ENCODE measurements at regions not wholly inside any gene's neighbourhood (a gene's known extent, or its start where the extent isn't known, plus 50 kb on each side); places are given as distances from the start of the nearest gene placed in this dataset.

- DNase-seq (ENCODE audit: low read depth in 3 of 3), result no peak
Observed at GRCh38 chr5:165083394-165083793, 1578.0 kb downstream of the MAT2B start.

DNA sequence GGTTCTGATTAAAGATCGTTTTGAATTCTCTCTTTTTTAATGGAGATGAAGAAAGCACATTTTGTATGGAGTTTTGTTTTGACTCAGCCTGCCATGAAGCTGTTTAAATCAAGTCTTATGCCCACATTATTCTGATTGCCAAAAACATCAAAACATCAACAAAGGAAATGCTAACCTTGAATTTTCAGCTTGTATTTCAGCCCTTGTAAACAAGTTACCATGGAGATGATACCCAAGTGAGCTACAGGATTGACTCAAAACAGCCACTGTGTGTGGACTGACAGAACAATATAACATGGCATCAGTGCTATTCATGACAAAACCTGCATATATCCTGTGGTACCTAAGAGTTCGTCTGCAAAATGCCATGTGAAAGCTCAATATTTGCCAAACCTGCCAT lies 1581.0 kb downstream of the MAT2B start:
- no peak for DNase-seq (ENCODE audit: low read depth in 3 of 3)

DNA sequence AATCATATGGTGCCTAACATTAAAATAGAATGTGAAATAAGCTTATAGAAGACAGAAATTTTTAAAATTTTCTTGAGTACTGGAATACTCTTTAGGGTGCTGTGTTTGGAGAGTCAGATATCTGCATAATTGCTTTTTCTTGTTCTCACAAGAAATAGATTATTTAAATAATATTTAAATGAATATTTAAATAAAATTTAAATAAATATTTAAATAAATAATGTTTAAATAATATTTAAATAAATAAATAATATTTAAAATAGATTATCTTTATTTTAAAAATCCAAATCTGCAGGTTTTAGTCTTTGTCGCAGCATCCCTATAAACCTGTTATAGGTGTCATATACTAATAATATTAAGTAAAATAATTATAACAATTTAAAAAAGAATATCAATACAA lies 1589.4 kb downstream of the MAT2B start:
- no peak for DNase-seq (ENCODE audit: low read depth in 3 of 3)

GRCh38 chr5:165101709-165102108 lies 1596.3 kb downstream of the MAT2B start:
- no peak for DNase-seq (ENCODE audit: low read depth in 3 of 3)

GRCh38 chr5:165104611-165105010 lies 1599.2 kb downstream of the MAT2B start:
- no peak for DNase-seq (ENCODE audit: low read depth in 3 of 3)

- no peak for DNase-seq (ENCODE audit: low read depth in 3 of 3)
Observed at GRCh38 chr5:165108809-165109208, 1603.4 kb downstream of the MAT2B start.

DNA sequence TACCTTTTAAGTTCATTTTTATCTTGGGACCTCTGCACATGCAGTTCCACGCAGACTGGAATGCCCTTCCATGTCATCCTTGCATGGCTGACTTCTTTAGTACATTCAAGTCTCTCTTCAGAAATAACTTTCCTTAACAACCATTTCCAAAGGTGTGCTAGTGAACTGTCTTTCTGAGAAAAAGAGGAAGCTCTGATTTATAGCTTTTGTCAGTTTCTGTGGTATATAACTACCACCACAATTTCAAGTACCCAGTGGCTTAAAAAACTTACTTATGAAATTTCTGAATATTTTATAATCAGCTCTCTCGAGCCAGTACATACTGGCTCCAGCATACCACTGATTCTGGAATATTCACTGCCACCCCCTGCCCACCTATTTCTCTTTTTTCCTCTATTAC lies 1613.8 kb downstream of the MAT2B start:
- DNase-seq (ENCODE audit: low read depth in 3 of 3), result no peak

DNA sequence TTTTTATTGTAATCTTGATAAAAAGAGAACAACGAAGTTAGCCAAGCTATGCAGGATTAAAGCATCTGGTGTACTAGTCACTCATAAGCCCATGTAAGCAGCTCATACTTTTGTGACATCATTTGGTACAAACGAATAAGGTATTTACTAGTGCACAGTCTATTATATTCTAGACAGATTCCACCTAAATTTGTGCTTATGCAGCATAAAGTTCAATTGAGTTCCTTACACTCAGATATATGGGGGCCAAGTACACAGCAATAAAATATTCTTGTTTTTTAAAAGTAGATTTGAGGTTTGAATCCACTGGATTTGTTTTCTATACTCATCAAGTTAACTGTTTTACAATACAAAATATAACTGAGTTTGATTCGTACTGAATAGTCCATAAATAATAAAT lies 1621.2 kb downstream of the MAT2B start:
- no peak for DNase-seq (ENCODE audit: low read depth in 3 of 3)

DNA sequence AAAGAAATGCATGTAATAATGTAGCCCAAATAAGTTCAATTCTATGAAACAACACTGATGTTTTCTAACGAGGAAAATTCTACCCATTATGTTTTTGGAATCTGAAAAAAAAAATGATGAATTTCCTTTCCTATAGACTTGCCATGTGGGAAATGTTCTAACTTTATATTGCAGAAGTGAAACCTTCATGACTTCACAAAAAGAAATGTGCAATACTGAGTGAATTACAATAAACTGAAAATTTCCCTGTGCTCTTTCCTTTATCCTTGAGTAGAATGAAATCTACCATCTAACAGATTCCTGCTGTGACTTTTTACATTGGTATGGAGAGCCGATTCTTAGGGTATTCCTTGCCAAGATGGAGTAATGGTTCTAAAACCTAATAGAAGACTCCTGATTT lies 1622.5 kb downstream of the MAT2B start:
- DNase-seq (ENCODE audit: low read depth in 3 of 3), result no peak

DNA sequence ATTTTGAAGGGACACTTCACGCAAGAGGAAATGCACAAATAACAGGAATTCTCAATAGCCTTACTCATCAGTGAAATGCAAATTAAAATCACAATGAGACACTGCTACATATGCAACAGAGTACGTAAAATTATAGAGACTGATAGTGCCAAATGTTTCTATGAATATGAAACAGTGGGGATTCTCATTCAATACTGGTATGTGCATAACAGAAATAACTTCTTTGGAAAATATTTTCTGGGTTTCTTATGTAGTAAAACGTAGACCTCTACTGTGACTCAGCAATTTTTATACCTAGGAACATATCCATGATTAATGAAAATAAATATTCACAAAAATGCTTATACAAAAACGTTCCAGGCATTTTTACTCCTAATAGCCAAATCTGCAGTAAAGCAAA lies 1625.2 kb downstream of the MAT2B start:
- no peak for DNase-seq (ENCODE audit: low read depth in 3 of 3)

- DNase-seq (ENCODE audit: low read depth in 3 of 3), result no peak
Observed at GRCh38 chr5:165134155-165134554, 1628.7 kb downstream of the MAT2B start.

DNA sequence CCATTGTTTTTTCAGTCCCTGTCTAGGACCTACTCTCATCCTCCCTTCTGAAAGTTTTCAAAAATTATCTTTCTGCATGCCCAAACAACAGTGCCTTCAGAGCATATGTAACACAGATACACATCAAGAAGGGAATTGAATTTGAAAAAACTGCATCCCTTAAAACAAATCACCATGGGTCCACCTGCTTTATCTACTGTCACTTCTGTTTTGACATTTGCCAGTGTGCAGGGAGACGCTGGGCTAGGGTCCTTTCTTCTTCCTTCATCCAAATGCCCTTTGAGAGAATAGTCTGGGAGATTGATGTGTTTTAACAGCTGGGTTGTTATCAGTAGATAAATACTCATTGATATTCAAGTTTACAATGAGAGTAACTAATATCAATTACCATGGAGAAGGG lies 1630.1 kb downstream of the MAT2B start:
- DNase-seq (ENCODE audit: low read depth in 3 of 3), result no peak

- no peak for DNase-seq (ENCODE audit: low read depth in 3 of 3)
Observed at GRCh38 chr5:165137701-165138100, 1632.3 kb downstream of the MAT2B start.

DNA sequence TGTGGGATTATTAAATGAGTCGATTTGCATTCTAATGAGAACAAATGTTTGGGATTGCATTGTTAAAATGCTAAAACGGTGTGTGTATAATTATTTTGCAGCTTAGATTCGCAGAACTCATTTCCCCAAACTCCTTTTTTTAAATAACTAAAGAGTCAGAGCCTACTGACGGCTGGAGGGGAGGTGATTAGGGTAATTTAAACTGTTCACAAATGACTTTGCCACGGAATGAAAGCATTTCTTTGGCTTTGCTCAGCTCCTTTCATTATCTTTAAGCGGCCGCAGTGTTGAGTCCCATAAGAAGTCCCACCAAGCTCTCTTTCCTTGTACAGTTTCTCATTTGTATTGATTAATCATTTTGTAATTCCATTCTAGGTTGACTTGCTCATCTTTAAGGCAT lies 1632.8 kb downstream of the MAT2B start:
- DNase-seq (ENCODE audit: low read depth in 3 of 3), result no peak

DNA sequence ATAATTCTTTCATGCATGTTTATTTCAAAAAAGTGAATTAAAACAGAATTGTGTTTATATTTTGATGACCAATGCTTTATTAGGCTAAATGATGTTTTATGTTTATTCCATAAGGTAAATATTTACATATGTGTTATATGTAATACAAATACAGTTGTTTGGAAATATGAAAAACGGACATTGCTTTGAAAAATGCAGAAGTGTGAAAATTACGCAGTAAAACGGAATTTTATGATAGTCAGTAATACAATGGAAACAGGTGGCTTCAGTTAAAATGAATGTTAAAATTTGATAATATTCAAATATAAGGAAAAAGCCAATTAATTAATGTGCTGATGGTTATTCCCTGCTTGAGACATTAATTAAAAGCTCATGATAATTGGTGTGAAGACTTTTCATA lies 1633.8 kb downstream of the MAT2B start:
- DNase-seq (ENCODE audit: low read depth in 3 of 3), result no peak

- DNase-seq (ENCODE audit: low read depth in 3 of 3), result no peak
Observed at GRCh38 chr5:165139721-165140120, 1634.3 kb downstream of the MAT2B start.

- no peak for DNase-seq (ENCODE audit: low read depth in 3 of 3)
Observed at GRCh38 chr5:165143741-165144140, 1638.3 kb downstream of the MAT2B start.

GRCh38 chr5:165149431-165149830 lies 1644.0 kb downstream of the MAT2B start:
- DNase-seq (ENCODE audit: low read depth in 3 of 3), result no peak

DNA sequence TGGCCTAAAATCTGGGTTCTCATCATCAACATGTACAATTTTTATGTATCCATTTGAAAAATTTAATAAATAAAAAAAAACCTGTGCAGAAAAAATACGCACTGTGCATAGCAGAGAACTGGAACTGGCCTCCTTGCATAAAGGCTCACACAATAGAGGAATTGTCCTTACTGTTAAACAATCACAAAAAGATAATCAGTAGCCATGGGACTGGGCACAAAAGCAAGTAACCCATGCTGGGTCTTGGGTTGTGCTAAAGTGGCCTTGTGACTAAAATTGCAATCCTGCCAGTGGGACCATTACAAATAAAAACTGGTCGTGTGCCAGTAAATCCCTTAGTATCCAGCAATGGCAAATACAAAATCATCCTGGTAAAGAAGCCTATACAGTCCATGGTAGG lies 1646.6 kb downstream of the MAT2B start:
- DNase-seq (ENCODE audit: low read depth in 3 of 3), result no peak

GRCh38 chr5:165157219-165157618 lies 1651.8 kb downstream of the MAT2B start:
- DNase-seq (ENCODE audit: low read depth in 3 of 3), result no peak

DNA sequence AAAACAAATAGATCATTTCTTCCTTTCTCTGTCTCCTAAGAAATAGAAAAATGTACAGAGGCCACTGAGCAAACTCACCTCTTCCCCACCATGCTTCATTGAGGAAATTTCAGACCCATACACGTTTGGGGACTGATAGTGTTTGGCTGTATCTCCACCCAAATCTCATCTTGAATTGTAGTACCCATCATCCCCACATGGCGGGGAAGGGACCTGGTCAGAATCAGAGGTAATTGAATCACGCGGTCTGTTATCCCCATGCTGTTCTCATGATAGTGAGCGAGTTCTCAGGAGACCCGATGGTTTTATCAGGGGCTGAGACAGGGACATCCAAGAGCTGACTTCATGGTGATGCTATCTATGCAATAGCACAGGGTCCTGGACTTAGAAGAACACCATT lies 1655.8 kb downstream of the MAT2B start:
- no peak for DNase-seq (ENCODE audit: low read depth in 3 of 3)

GRCh38 chr5:165163861-165164260 lies 1658.4 kb downstream of the MAT2B start:
- no peak for DNase-seq (ENCODE audit: low read depth in 3 of 3)

- DNase-seq (ENCODE audit: low read depth in 3 of 3), result no peak
Observed at GRCh38 chr5:165173651-165174050, 1668.2 kb downstream of the MAT2B start.

DNA sequence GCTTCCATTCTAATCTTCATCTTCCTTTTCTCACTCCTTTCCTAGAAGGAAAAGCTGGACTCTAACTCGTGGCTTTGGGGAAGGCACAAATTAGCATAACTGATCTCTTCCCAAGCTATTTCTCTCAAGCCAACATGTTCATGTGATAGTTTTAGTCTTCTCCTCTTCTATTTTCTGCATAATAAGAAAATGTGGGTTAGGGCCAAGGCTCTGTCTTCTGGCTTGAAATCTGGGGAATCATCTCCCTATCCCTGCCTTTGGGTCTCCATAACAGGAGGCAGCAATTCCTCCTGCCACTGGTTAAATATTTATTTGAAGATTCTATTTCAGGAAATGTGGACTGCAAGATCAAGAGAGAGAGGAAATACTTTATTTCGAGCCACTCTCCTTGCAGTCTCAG lies 1669.6 kb downstream of the MAT2B start:
- DNase-seq (ENCODE audit: low read depth in 3 of 3), result no peak

DNA sequence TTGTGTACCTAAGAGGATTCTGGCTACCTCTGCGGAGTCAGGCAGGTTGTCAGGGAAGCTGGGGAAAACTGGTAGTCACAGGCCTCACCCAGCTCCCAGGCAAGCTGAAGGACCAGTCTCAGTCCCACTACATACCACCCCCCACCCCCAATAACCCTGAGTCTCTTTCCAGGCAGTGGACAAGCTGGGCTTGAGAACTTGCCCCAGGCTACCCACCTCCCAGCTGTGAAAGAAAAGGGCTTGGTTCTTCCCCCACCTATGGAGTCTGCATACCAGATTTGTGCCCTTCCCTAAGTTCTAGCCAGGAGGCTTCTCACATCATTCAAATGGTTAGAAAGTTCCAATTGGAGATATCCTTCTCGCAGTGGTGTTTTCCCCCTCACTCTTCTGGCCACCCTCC lies 1678.8 kb downstream of the MAT2B start:
- DNase-seq (ENCODE audit: low read depth in 3 of 3), result no peak
